Psoas muscle (tissue), 7 donors: ENCODE measurements at regions not wholly inside any gene's neighbourhood (a gene's known extent, or its start where the extent isn't known, plus 50 kb on each side); places are given as distances from the start of the nearest gene placed in this dataset.

Experiments used
- ATAC-seq, 4 donors: fragments of 200-7000 bp; cut with Tn5 transposase; one replicate each; pipeline ENCODE4 v1.9.1; 2020; ENCODE audit warnings: moderate library complexity in 3 of 4, mild to moderate bottlenecking in 2 of 4
- DNase-seq, 2 donors: peaks; one replicate each; pipeline ENCODE4 v3.0.0-alpha.2; 2020
- H3K27ac ChIP-seq: fragments of 200-600 bp; one replicate; pipeline ENCODE4 v1.8.0; 2022
- H3K27me3 ChIP-seq, 3 donors: fragments of 200-600 bp in 1 of 3; one replicate each; pipeline versions ENCODE4 v1.6.1 to v1.8.0; 2013 to 2022; ENCODE audit warnings: low read length in 2 of 3, mild to moderate bottlenecking in 2 of 3, moderate library complexity in 1 of 3; ENCODE audit not compliant: insufficient read depth in 3 of 3
- H3K36me3 ChIP-seq, 2 donors: fragments of 200-600 bp in 1 of 2; one replicate each; pipeline versions ENCODE4 v1.6.1 to v1.8.0; 2013 to 2022; ENCODE audit warnings: low read depth in 1 of 2, mild to moderate bottlenecking in 1 of 2, moderate library complexity in 1 of 2; ENCODE audit not compliant: insufficient read depth in 1 of 2
- H3K4me1 ChIP-seq: fragments of 200-600 bp; one replicate; pipeline ENCODE4 v1.8.0; 2022
- H3K4me3 ChIP-seq: fragments of 200-600 bp; one replicate; pipeline ENCODE4 v1.8.0; 2022; ENCODE audit warnings: mild to moderate bottlenecking
- H3K9me3 ChIP-seq: fragments of 200-600 bp; one replicate; pipeline ENCODE4 v1.8.0; 2022
- WGBS, 3 donors: extraction: QIAGEN DNeasy Blood & Tissue Kit; methylation state at CpG; one replicate each; pipeline versions ENCODE4 v1.1.6 to v1.1.7; 2013; 5-methylcytosine and 5-hydroxymethylcytosine counted together
- intact Hi-C, 2 donors: fragments of 100-400 bp; cut with DNase I; formaldehyde crosslinking; loops; one replicate each; pipeline versions ENCODE4 v1.11.0 to v1.14.2; 2022
- TF ChIP-seq, protein P1 (sequence below): fragments of 200-600 bp; IDR thresholded peaks from one replicate; pipeline ENCODE4 v1.8.0; 2022; ENCODE audit warnings: antibody characterized with exemption
- donor health status: healthy with polysubstance abuse.
- donor health status: DM: no; HTN: no; CAD: no; lungs with moderate emphysema.
- donor health status: Bipolar disorder and iron deficiency.
- donor health status: healthy.
- donor health status: DM: yes; HTN: yes; CAD: no.
- donor health status: DM: no; HTN: no; CAD: no.
- donor health status: DM: yes; HTN: yes; CAD: no.

DNA sequence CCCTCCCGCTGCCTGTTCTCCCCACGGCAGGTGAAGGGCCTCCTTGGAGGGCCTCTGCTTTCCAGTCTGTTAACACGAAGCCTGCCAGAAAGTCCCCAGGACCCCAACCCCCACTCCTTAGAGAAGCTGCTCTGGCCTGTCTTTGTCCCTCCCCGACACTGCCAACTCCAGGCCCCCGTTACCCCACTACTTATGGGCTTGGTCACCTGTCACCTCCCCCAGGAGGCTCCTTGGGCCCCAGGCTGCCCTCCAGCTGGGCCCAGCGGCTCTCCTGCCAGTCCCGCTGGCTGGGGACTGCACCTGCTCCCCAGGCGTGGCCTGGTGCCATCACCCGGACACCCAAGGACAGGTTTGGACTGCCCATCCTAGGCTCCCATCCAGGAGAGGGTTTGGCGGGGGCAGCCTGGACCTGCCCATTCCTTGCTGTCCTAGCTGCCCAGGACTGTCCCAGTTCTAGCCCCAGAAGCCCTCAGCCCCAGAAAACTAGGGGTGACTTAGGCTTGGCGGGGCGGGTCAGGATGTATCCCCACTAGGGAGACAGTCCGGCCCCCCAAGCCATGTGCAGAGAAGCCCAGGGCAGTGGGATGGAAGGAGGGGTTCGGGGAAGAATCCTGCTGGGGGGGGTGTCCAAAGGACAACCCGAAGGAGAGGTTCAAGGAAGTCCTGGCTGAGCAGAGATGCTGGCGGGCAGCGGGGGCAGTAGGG, 155.7 kb upstream of the C14orf180 start:
- WGBS, 3 donors, result 39 to 46% (median 40%) methylated on average over 17 of the region's 17 CpGs
- no peaks in the 10 kb centered on the region for H3K4me1 ChIP-seq
- no peak for DNase-seq
- peaks cover 0 to 46% (median 7%) of the 10 kb centered on the region in 3 donors for H3K27me3 ChIP-seq
- TF ChIP-seq, protein P1, sequence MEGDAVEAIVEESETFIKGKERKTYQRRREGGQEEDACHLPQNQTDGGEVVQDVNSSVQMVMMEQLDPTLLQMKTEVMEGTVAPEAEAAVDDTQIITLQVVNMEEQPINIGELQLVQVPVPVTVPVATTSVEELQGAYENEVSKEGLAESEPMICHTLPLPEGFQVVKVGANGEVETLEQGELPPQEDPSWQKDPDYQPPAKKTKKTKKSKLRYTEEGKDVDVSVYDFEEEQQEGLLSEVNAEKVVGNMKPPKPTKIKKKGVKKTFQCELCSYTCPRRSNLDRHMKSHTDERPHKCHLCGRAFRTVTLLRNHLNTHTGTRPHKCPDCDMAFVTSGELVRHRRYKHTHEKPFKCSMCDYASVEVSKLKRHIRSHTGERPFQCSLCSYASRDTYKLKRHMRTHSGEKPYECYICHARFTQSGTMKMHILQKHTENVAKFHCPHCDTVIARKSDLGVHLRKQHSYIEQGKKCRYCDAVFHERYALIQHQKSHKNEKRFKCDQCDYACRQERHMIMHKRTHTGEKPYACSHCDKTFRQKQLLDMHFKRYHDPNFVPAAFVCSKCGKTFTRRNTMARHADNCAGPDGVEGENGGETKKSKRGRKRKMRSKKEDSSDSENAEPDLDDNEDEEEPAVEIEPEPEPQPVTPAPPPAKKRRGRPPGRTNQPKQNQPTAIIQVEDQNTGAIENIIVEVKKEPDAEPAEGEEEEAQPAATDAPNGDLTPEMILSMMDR, result no peak
- no peaks in the 10 kb centered on the region for H3K36me3 ChIP-seq
- H3K9me3 ChIP-seq, result no peaks in the 10 kb centered on the region
- intact Hi-C loops, result no loop called here
- H3K27ac ChIP-seq, result no peak overlapping the region
- no peak overlapping the region for H3K4me3 ChIP-seq
- no peak for ATAC-seq

DNA sequence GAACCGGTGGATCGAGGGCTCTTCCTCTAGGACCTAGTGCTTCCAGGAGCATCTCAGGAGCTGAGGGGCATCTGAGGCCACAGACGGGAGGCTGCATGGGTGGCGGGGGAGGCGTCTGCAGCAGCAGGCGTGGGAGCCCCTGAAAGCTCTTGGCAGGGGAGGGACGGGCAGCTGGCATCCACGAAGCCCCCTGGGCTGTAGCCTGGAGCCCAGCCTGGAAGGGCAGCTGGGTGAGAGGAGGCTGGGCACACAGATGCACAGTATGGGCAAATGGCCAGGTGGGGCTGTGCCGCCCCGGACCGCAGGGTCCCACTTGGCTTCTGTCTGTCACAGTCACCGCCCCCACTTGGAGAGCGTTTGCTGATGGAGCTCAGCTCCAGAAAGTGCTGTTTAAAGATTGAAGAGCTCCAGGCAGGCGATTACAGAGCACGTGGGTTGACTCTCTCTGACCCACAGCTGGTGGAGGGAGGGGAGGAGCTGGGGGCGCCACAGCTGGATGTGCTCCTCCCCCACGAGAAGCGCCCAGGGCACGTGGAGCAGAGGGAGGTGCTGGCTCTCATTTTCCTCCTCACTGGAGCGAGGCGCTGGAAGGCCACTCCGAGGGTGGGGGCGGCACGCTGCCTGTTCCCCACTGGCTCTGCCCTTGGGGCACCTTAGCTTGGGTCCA, 155.0 kb upstream of the C14orf180 start:
- 14 to 24% (median 18%) methylated on average over 20 to 24 of the region's 24 CpGs for WGBS, 3 donors
- DNase-seq, result no peak
- H3K27ac ChIP-seq, result no peak overlapping the region
- TF ChIP-seq, protein P1, result no peak
- no peak for ATAC-seq
- peaks cover 0 to 46% (median 7%) of the 10 kb centered on the region in 3 donors for H3K27me3 ChIP-seq
- intact Hi-C loops, result no loop called here
- no peak overlapping the region for H3K4me3 ChIP-seq
- no peaks in the 10 kb centered on the region for H3K36me3 ChIP-seq
- no peaks in the 10 kb centered on the region for H3K9me3 ChIP-seq
- H3K4me1 ChIP-seq, result no peaks in the 10 kb centered on the region

DNA sequence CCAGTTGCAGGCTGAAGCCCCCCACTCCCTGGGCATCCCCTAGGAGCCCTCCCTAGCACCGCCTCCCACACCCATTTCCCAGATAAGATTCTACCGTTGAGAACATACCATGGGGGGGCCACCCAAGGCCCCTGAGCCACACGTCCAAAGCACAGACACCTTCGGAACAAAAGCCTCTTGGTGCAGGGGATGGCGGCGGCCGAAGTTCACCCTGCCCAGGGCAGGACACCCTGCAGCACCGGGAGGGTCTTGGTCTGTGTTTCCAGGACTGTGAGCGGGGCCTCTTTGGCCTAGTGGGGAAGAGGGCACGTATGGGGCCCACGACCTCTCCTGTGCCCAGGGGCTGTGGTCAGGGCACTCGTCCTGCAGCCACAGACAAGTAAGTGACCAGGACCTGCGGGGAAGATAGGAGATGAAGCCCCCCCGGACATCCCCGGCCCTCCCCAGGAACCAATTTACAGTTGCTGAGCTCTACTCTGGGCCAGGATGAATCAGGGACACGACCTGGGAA, 154.3 kb upstream of the C14orf180 start:
- no peak overlapping the region for H3K27ac ChIP-seq
- H3K9me3 ChIP-seq, result no peaks in the 10 kb centered on the region
- TF ChIP-seq, protein P1, result no peak
- no peaks in the 10 kb centered on the region for H3K36me3 ChIP-seq
- intact Hi-C loops, result no loop called here
- H3K4me1 ChIP-seq, result no peaks in the 10 kb centered on the region
- DNase-seq, result no peak
- no peak overlapping the region for H3K4me3 ChIP-seq
- ATAC-seq, result no peak
- 78 to 85% (median 78%) methylated on average over 16 of the region's 16 CpGs for WGBS, 3 donors
- H3K27me3 ChIP-seq, result peaks cover 0 to 46% (median 7%) of the 10 kb centered on the region in 3 donors

DNA sequence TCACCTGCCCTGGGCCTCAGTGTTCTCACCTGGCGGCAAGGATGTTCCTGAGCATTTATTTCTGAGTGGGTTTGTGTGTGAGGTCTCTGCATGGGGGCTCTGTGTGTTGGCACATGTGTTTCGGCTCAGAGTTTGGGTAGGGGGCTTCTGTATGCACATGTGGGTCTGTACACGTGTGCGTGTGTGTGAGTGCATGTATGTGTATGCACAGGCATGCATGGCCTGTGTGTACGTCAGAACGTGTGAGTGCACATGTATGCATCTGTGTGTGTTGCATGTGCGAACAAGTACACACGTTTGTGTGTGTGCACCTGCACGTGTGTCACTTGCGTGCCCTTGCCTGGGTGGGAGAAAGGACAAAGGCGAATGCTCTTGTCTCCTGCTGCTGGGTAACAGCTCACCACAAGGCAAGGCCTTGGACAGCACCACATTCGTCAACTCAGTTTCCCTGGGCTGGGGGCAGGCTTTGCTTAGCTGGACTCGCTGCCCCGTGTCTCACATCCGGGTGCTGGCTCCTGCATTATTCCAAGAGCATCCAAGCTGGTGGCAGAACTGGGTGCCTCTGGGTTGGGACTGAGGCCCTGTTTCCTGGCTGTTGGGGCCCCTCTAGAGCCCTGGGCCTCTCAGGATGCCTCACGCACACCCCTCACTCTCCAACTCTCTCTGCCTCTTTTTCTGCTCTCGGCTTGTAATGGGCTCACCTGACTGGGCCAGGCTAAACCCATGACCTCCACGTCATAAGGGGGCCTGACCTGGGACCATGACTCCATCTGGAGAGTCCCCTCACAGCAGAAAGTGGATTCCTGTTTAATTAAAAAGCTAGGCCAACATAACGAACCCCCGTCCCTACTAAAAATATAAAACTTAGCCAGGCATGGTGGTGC, 153.6 kb upstream of the C14orf180 start:
- 90 to 94% (median 93%) methylated on average over 20 of the region's 20 CpGs for WGBS, 3 donors
- Histone ChIP-seq H3K9me3 (no peaks in the 10 kb centered on the region), H3K36me3 (no peaks in the 10 kb centered on the region), H3K27me3 (peaks cover 0 to 46% (median 7%) of the 10 kb centered on the region in 3 donors), H3K4me3 (no peak overlapping the region), H3K27ac (no peak overlapping the region), H3K4me1 (no peaks in the 10 kb centered on the region)
- intact Hi-C loops, result no loop called here
- no peak for DNase-seq
- no peak for ATAC-seq
- TF ChIP-seq, protein P1, result no peak
